RWPE2 (cell line): ENCODE measurements at regions not wholly inside any gene's neighbourhood (a gene's known extent, or its start where the extent isn't known, plus 50 kb on each side); places are given as distances from the start of the nearest gene placed in this dataset.

ENCODE experiments used
- ATAC-seq: fragments of 200-7000 bp; cut with Tn5 transposase; 3 replicates; pipeline ENCODE4 v1.9.1; 2021; ENCODE audit warnings: low read depth
- DNase-seq: peaks from one replicate; pipeline ENCODE4 v3.0.0-alpha.2; 2020; ENCODE audit warnings: low spot score
- H3K27ac ChIP-seq: fragments of 450-650 bp; 2 replicates; pipeline ENCODE4 v1.5.1; 2017; ENCODE audit warnings: mild to moderate bottlenecking; ENCODE audit not compliant: poor library complexity, severe bottlenecking
- H3K27me3 ChIP-seq: fragments of 250-450 bp; sonication (Bioruptor Pico); 2 replicates; pipeline ENCODE4 v1.5.1; 2021; ENCODE audit warnings: mild to moderate bottlenecking, moderate library complexity; ENCODE audit not compliant: insufficient read depth, poor library complexity, severe bottlenecking
- H3K36me3 ChIP-seq: fragments of 250-450 bp; sonication (Bioruptor Pico); 2 replicates; pipeline ENCODE4 v1.5.1; 2020; ENCODE audit warnings: low read depth, mild to moderate bottlenecking, moderate library complexity
- H3K4me1 ChIP-seq: fragments of 250-450 bp; sonication (Bioruptor Pico); 2 replicates; pipeline ENCODE4 v1.5.1; 2021; ENCODE audit warnings: mild to moderate bottlenecking, moderate library complexity; ENCODE audit not compliant: insufficient read depth, poor library complexity, severe bottlenecking
- H3K4me3 ChIP-seq: fragments of 250-450 bp; sonication (Bioruptor Pico); 2 replicates; pipeline ENCODE4 v1.5.1; 2021; ENCODE audit warnings: mild to moderate bottlenecking, moderate library complexity; ENCODE audit not compliant: severe bottlenecking
- H3K9me3 ChIP-seq: fragments of 250-450 bp; sonication (Bioruptor Pico); 2 replicates; pipeline ENCODE4 v1.5.1; 2021; ENCODE audit warnings: mild to moderate bottlenecking, moderate library complexity; ENCODE audit not compliant: severe bottlenecking
- TF ChIP-seq, protein P1 (sequence below): fragments of 450-650 bp; IDR thresholded peaks from one replicate; pipeline ENCODE4 v1.5.1; 2017; ENCODE audit warnings: mild to moderate bottlenecking, moderate library complexity; ENCODE audit not compliant: poor library complexity, severe bottlenecking

DNA sequence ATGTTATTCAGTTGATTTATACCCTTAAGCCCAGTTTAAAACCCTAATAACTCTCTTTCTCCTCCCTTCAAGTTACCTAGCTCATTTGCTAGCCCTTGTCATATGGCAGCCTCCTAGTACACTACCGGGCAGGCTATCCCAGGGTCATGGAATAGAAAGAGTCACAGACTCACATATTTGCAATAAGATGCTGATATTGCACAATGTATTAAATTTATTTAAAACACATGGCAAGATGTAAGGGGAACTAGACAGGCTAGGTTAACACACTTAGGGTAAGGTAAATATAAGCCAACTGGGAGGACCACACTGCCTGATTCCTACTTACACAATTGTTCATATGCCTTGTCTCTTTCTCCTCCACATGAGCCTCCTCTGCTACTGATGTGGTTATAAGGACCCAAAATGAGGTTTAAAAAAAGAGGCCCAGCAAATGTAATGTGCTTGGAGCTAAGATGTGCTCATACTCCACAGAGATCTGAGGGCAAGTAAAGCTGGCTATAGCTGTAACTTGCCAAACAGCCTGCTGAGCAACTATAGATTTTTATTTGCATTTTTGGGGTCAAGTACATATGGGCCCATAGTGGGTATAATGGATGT lies 130.0 kb downstream of the ENC1 start:
- Histone ChIP-seq H3K36me3 (no peaks in the 10 kb centered on the region), H3K4me3 (no peak overlapping the region), H3K4me1 (no peaks in the 10 kb centered on the region), H3K9me3 (no peaks in the 10 kb centered on the region), H3K27ac (no peak overlapping the region), H3K27me3 (no peaks in the 10 kb centered on the region)
- no peak for ATAC-seq
- no peak for DNase-seq
- TF ChIP-seq, protein P1, sequence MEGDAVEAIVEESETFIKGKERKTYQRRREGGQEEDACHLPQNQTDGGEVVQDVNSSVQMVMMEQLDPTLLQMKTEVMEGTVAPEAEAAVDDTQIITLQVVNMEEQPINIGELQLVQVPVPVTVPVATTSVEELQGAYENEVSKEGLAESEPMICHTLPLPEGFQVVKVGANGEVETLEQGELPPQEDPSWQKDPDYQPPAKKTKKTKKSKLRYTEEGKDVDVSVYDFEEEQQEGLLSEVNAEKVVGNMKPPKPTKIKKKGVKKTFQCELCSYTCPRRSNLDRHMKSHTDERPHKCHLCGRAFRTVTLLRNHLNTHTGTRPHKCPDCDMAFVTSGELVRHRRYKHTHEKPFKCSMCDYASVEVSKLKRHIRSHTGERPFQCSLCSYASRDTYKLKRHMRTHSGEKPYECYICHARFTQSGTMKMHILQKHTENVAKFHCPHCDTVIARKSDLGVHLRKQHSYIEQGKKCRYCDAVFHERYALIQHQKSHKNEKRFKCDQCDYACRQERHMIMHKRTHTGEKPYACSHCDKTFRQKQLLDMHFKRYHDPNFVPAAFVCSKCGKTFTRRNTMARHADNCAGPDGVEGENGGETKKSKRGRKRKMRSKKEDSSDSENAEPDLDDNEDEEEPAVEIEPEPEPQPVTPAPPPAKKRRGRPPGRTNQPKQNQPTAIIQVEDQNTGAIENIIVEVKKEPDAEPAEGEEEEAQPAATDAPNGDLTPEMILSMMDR, result no peak

DNA sequence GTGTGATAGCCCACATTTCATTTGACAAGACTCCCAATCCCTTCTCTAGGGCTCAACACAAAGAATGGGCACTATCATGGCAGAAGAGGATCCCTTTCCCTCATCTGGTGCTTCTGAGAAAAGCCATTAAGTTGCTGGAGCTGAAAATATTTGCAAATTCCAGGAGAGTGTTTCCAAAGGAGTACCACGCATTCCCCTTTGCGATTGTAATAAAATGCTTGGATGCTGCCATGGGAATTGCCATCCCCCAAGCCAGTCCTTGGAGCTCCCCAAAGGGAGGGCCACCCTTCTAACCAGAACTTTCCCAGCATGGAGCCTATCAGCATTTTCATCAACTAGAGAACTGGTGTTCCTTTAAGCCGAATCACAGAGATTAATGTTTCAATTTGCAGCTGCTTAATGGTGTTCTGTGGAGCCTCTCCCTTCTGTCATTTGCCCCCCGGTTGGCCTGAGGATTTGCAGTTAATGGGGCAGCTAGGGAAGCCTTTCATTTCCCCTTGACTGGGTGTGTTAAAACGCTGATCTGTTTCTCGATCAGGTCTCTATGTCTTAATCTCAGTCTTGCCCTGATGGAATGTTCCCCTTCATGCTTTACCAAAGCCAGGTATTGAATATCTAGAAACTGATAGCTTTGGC lies 133.0 kb downstream of the ENC1 start:
- TF ChIP-seq, protein P1, result no peak
- DNase-seq (no peak), ATAC-seq (no peak)
- Histone ChIP-seq H3K4me3 (no peak overlapping the region), H3K27me3 (no peaks in the 10 kb centered on the region), H3K9me3 (no peaks in the 10 kb centered on the region), H3K27ac (no peak overlapping the region), H3K4me1 (no peaks in the 10 kb centered on the region), H3K36me3 (no peaks in the 10 kb centered on the region)

DNA sequence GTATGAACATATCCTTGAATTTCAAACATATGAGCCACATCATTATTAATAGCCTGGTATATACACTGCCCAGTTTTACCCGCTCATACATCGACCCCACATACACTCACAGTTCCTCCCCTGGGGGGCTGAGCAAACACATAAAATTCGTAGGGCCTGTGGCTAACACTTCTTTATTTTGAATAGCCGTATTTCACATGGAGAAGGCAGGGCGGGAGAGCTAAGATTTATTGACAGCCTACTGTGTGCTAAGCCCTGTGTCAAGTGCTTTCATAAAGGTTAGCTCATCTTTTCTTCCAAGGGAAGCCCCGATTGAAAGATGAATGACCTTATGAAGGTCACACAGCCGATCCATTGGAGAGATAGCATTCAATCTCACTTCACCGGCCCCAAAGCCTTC lies 134.4 kb downstream of the ENC1 start:
- TF ChIP-seq, protein P1, result no peak
- ATAC-seq, result no peak

DNA sequence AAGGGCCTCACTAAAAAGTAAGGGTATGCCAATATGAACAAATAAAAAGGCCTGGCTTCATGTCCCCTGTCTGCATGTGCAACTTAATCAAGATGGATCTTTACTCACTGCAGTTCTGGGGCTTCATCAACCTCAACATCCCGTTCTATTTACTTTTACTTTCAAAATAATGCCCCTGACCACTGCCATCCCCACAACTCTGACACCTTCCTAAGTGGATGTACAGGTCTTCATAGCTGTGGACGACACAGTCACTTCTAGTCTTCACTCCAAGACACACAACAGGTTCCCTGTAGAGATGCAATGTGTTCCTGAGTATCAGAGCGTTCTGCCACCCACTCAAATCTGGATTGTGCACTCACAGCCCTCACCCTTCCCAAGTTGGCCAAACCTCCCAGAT lies 136.1 kb downstream of the ENC1 start:
- Histone ChIP-seq H3K9me3 (no peaks in the 10 kb centered on the region), H3K4me3 (no peak overlapping the region), H3K27ac (no peak overlapping the region), H3K36me3 (no peaks in the 10 kb centered on the region), H3K4me1 (no peaks in the 10 kb centered on the region), H3K27me3 (no peaks in the 10 kb centered on the region)
- ATAC-seq, result no peak
- TF ChIP-seq, protein P1, result no peak
- no peak for DNase-seq

More for the DNA sequence above, 134.4 kb downstream of the ENC1 start:
- no peak for DNase-seq
- no peaks in the 10 kb centered on the region for H3K27me3 ChIP-seq
- H3K36me3 ChIP-seq, result no peaks in the 10 kb centered on the region
- H3K9me3 ChIP-seq, result no peaks in the 10 kb centered on the region
- no peak overlapping the region for H3K4me3 ChIP-seq
- H3K4me1 ChIP-seq, result no peaks in the 10 kb centered on the region
- H3K27ac ChIP-seq, result no peak overlapping the region

DNA sequence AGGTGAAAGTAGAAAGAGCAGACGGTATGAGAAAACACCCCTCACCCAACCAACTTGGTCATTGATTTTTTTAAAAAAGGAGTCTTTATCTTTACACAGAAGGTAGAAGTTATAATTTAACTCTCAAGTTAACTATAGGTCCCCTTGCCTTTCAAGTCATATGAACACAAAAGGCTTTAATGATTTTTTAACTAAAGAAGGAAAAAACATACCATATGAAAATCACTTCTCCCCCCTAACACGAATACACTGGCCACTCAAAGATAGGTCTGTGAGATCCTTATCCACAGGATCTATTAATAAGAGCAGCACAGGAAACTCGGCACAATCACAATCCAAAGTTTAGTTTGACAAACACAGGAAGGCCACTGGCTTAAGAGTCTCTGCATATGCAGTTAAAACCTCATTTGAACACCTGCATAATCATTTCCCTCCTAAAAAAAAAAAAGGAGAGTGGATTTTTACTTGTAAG lies 138.0 kb downstream of the ENC1 start:
- Histone ChIP-seq H3K27ac (no peak overlapping the region), H3K4me3 (no peak overlapping the region), H3K27me3 (no peaks in the 10 kb centered on the region), H3K36me3 (no peaks in the 10 kb centered on the region), H3K9me3 (no peaks in the 10 kb centered on the region), H3K4me1 (no peaks in the 10 kb centered on the region)
- DNase-seq, result no peak
- ATAC-seq, result no peak
- TF ChIP-seq, protein P1, result no peak
